Osteoblast (primary cell): ENCODE measurements at regions not wholly inside any gene's neighbourhood (a gene's known extent, or its start where the extent isn't known, plus 50 kb on each side); places are given as distances from the start of the nearest gene placed in this dataset.

Source experiments
- DNase-seq: peaks from one replicate; pipeline ENCODE4 v3.0.0; 2011; ENCODE audit warnings: low spot score, mixed read lengths; ENCODE audit not compliant: insufficient read length; ENCODE audit errors: missing footprints
- H2AFZ ChIP-seq: 2 replicates; pipeline ENCODE4 v1.6.0; 2011; ENCODE audit warnings: mild to moderate bottlenecking, low read length
- H3K27ac ChIP-seq: 2 replicates; pipeline ENCODE4 v1.5.1; 2011; ENCODE audit warnings: mild to moderate bottlenecking, low read depth, low read length, moderate library complexity
- H3K27me3 ChIP-seq: 2 replicates; pipeline ENCODE4 v1.6.0; 2012; ENCODE audit warnings: mild to moderate bottlenecking, control low read depth, inconsistent platforms, low read length, moderate library complexity; ENCODE audit not compliant: insufficient read depth
- H3K36me3 ChIP-seq: 2 replicates; pipeline ENCODE4 v1.5.1; 2011; ENCODE audit warnings: mild to moderate bottlenecking, low read length, control low read depth, moderate library complexity; ENCODE audit not compliant: insufficient read depth
- H3K4me1 ChIP-seq: 2 replicates; pipeline ENCODE4 v1.5.1; 2011; ENCODE audit warnings: mild to moderate bottlenecking, low read length, control low read depth, moderate library complexity; ENCODE audit not compliant: insufficient read depth
- H3K4me2 ChIP-seq: 2 replicates; pipeline ENCODE4 v1.6.0; 2011; ENCODE audit warnings: mild to moderate bottlenecking, low read length; ENCODE audit not compliant: insufficient read depth
- H3K4me3 ChIP-seq: fragments of 200-600 bp; sonication (generic); 3 replicates; pipeline ENCODE4 v1.5.1; 2012; ENCODE audit warnings: mild to moderate bottlenecking, low read length, inconsistent platforms; ENCODE audit not compliant: insufficient read depth
- H3K79me2 ChIP-seq: 2 replicates; pipeline ENCODE4 v1.6.0; 2012; ENCODE audit warnings: mild to moderate bottlenecking, low read length, control low read depth, inconsistent platforms; ENCODE audit not compliant: insufficient read depth
- H3K9me3 ChIP-seq: 2 replicates; pipeline ENCODE4 v1.5.1; 2011; ENCODE audit warnings: low read depth, low read length, control low read depth
- H4K20me1 ChIP-seq: 2 replicates; pipeline ENCODE4 v1.6.0; 2012; ENCODE audit warnings: mild to moderate bottlenecking, low read length, control low read depth; ENCODE audit not compliant: insufficient read depth
- TF ChIP-seq, protein P1 (sequence below): IDR thresholded peaks from 2 replicates; pipeline ENCODE4 v1.5.1; 2011; ENCODE audit warnings: mild to moderate bottlenecking, low read depth, low read length, moderate library complexity; ENCODE audit errors: extremely low read depth

- Histone ChIP-seq H3K4me1 (peaks cover 10% of the 10 kb centered on the region), H3K36me3 (no peaks in the 10 kb centered on the region), H3K9me3 (no peaks in the 10 kb centered on the region), H2AFZ (peak overlapping the region; percentile 37), H3K4me2 (no peak overlapping the region), H3K27ac (peak overlapping the region; percentile 2), H4K20me1 (no peaks in the 10 kb centered on the region), H3K79me2 (no peaks in the 10 kb centered on the region), H3K4me3 (no peak overlapping the region), H3K27me3 (no peaks in the 10 kb centered on the region)
- DNase-seq = peak; percentile 59
- TF ChIP-seq, protein P1, sequence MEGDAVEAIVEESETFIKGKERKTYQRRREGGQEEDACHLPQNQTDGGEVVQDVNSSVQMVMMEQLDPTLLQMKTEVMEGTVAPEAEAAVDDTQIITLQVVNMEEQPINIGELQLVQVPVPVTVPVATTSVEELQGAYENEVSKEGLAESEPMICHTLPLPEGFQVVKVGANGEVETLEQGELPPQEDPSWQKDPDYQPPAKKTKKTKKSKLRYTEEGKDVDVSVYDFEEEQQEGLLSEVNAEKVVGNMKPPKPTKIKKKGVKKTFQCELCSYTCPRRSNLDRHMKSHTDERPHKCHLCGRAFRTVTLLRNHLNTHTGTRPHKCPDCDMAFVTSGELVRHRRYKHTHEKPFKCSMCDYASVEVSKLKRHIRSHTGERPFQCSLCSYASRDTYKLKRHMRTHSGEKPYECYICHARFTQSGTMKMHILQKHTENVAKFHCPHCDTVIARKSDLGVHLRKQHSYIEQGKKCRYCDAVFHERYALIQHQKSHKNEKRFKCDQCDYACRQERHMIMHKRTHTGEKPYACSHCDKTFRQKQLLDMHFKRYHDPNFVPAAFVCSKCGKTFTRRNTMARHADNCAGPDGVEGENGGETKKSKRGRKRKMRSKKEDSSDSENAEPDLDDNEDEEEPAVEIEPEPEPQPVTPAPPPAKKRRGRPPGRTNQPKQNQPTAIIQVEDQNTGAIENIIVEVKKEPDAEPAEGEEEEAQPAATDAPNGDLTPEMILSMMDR = no peak
Observed at GRCh38 chr2:7685342-7686015, 768.3 kb downstream of the RNF144A start.

GRCh38 chr2:7686016-7686385 lies 768.8 kb downstream of the RNF144A start:
- DNase-seq = no peak
- H3K79me2 ChIP-seq = no peaks in the 10 kb centered on the region
- H3K4me3 ChIP-seq = no peak overlapping the region
- H4K20me1 ChIP-seq = no peaks in the 10 kb centered on the region
- no peaks in the 10 kb centered on the region for H3K27me3 ChIP-seq
- no peak overlapping the region for H2AFZ ChIP-seq
- TF ChIP-seq, protein P1 = no peak
- no peaks in the 10 kb centered on the region for H3K9me3 ChIP-seq
- H3K4me2 ChIP-seq = no peak overlapping the region
- H3K4me1 ChIP-seq = peaks cover 10% of the 10 kb centered on the region
- H3K27ac ChIP-seq = peak overlapping the region; percentile 2
- H3K36me3 ChIP-seq = no peaks in the 10 kb centered on the region

DNA sequence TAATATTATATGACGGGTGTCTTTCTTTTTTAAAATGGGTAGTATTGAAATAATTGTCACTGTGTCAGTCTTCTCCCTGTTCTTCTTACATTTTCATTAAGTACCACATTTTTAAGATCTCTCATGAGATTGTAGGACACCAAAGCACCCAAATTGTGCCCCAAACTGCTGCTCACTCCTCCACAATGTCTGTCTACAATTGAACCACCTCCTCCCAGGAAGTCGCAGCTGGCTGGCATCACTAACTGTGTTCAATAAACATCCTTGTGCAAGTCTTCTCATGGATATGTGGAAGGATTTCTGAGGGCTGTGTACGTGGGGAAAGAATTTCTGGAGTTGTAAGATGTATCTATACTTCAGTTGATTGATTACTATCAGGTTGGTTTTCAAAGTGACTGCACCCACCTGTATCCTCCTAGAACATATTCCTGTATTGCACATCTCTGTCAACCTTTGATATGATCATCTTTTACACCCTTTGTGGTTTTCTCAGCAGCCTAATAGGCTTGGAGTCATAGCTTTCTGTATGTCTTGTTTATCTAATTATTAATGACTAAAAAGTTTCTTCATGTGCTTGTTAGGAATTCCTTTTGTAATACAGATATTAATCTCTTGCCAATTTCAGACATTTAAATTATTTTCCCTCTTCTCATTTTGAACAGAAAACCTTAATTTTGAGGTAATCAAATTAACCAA lies 774.9 kb downstream of the RNF144A start:
- Histone ChIP-seq H3K36me3 (no peaks in the 10 kb centered on the region), H3K27me3 (no peaks in the 10 kb centered on the region), H3K27ac (no peak overlapping the region), H3K9me3 (no peaks in the 10 kb centered on the region), H4K20me1 (no peaks in the 10 kb centered on the region), H3K4me1 (peaks cover 12% of the 10 kb centered on the region), H3K4me3 (no peak overlapping the region), H2AFZ (no peak overlapping the region), H3K4me2 (peak overlapping the region; percentile 29), H3K79me2 (no peaks in the 10 kb centered on the region)
- TF ChIP-seq, protein P1 = no peak
- no peak for DNase-seq

DNA sequence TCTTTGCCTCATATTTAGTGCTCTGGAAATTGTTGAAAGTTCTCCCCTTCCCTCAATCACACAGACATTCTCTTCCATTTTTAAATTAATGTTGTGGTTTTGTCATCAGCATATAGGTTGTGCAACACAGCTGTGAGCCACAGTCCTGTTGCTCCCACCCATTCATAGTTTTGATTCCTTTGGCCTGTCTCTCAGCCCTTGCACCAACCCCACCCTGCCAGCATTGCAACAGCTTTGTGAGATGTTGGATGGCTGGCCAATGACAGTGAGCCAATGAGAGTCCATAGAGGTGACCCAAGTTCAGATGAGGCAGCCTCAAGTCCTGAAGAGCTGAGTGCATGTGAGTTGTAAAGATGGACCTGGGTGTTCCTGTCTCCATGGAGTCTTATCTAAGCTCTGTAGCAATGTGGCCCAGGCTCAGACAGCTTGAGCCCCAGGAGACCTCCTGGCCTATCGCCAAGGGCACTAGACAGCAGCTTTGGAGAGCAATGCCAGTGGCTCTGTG lies 775.5 kb downstream of the RNF144A start:
- no peaks in the 10 kb centered on the region for H3K9me3 ChIP-seq
- H3K4me3 ChIP-seq = no peak overlapping the region
- H3K27ac ChIP-seq = no peak overlapping the region
- H3K4me1 ChIP-seq = peaks cover 12% of the 10 kb centered on the region
- H3K36me3 ChIP-seq = no peaks in the 10 kb centered on the region
- peak; percentile 29 for DNase-seq
- TF ChIP-seq, protein P1 = no peak
- peak overlapping the region; percentile 10 for H2AFZ ChIP-seq
- H4K20me1 ChIP-seq = no peaks in the 10 kb centered on the region
- no peaks in the 10 kb centered on the region for H3K27me3 ChIP-seq
- H3K79me2 ChIP-seq = no peaks in the 10 kb centered on the region
- H3K4me2 ChIP-seq = peak overlapping the region; percentile 29
